BE2C (cell line): ENCODE measurements at regions not wholly inside any gene's neighbourhood (a gene's known extent, or its start where the extent isn't known, plus 50 kb on each side); places are given as distances from the start of the nearest gene placed in this dataset.
A peak's percentile ranks its signal among the peaks of the same experiment; 100 is the strongest.
"Not testable (repeated sequence)": the region's sequence is repeated elsewhere in the genome, so short reads cannot be mapped to it uniquely, and the experiment has no call there.

Experiments
- DNase-seq: peaks from one replicate; pipeline ENCODE4 v3.0.0-alpha.2; 2020
- H3K27me3 ChIP-seq: fragments of 250-450 bp; sonication (Bioruptor Pico); 2 replicates; pipeline ENCODE4 v1.5.1; 2020; ENCODE audit warnings: mild to moderate bottlenecking
- H3K36me3 ChIP-seq: fragments of 250-450 bp; sonication (Bioruptor Pico); 2 replicates; pipeline ENCODE4 v1.5.1; 2020; ENCODE audit warnings: mild to moderate bottlenecking
- H3K4me1 ChIP-seq: fragments of 250-450 bp; sonication (Bioruptor Pico); 2 replicates; pipeline ENCODE4 v1.5.1; 2020
- H3K4me3 ChIP-seq: 2 replicates; pipeline ENCODE4 v1.5.1; 2011; ENCODE audit warnings: low read depth, low read length
- H3K9me3 ChIP-seq: fragments of 250-450 bp; sonication (Bioruptor Pico); 2 replicates; pipeline ENCODE4 v1.5.1; 2020
- CTCF ChIP-seq: IDR thresholded peaks from 2 replicates; pipeline ENCODE4 v1.5.1; 2012; ENCODE audit warnings: mild to moderate bottlenecking, low read depth, low read length

GRCh38 chr6:4363656-4364055 is 228.3 kb upstream of the ECI2 start:
- H3K4me1 ChIP-seq = no peaks in the 10 kb centered on the region
- TF ChIP-seq CTCF = no peak
- DNase-seq = no peak
- no peak overlapping the region for H3K4me3 ChIP-seq
- no peaks in the 10 kb centered on the region for H3K9me3 ChIP-seq
- no peaks in the 10 kb centered on the region for H3K27me3 ChIP-seq
- no peaks in the 10 kb centered on the region for H3K36me3 ChIP-seq

- no peaks in the 10 kb centered on the region for H3K4me1 ChIP-seq
- TF ChIP-seq CTCF = no peak
- no peak for DNase-seq
- H3K9me3 ChIP-seq = no peaks in the 10 kb centered on the region
- H3K4me3 ChIP-seq = no peak overlapping the region
- no peaks in the 10 kb centered on the region for H3K27me3 ChIP-seq
- H3K36me3 ChIP-seq = no peaks in the 10 kb centered on the region
Observed at GRCh38 chr6:4362326-4362725, 227.0 kb upstream of the ECI2 start.

- TF ChIP-seq CTCF = no peak
- Histone ChIP-seq H3K36me3 (no peaks in the 10 kb centered on the region), H3K4me1 (no peaks in the 10 kb centered on the region), H3K27me3 (no peaks in the 10 kb centered on the region), H3K9me3 (no peaks in the 10 kb centered on the region), H3K4me3 (no peak overlapping the region)
- DNase-seq = no peak
Observed at GRCh38 chr6:4360920-4361319, 225.5 kb upstream of the ECI2 start.

GRCh38 chr6:4359108-4359730 is 223.8 kb upstream of the ECI2 start:
- H3K36me3 ChIP-seq = no peaks in the 10 kb centered on the region
- no peaks in the 10 kb centered on the region for H3K9me3 ChIP-seq
- DNase-seq = no peak
- TF ChIP-seq CTCF = no peak
- H3K4me3 ChIP-seq = no peak overlapping the region
- H3K27me3 ChIP-seq = no peaks in the 10 kb centered on the region
- H3K4me1 ChIP-seq = no peaks in the 10 kb centered on the region

GRCh38 chr6:4358414-4359107 is 223.2 kb upstream of the ECI2 start:
- Histone ChIP-seq H3K36me3 (no peaks in the 10 kb centered on the region), H3K4me3 (no peak overlapping the region), H3K9me3 (no peaks in the 10 kb centered on the region), H3K4me1 (no peaks in the 10 kb centered on the region), H3K27me3 (no peaks in the 10 kb centered on the region)
- peak; percentile 64 for DNase-seq
- TF ChIP-seq CTCF = no peak

- H3K36me3 ChIP-seq, H3K27me3 ChIP-seq, DNase-seq, H3K4me3 ChIP-seq, H3K9me3 ChIP-seq, H3K4me1 ChIP-seq: not testable (repeated sequence)
Observed at GRCh38 chr6:4357660-4358152, 222.3 kb upstream of the ECI2 start.
